H9 (cell line): ENCODE measurements at regions not wholly inside any gene's neighbourhood (a gene's known extent, or its start where the extent isn't known, plus 50 kb on each side); places are given as distances from the start of the nearest gene placed in this dataset.

Experiments used
- DNase-seq: peaks from one replicate; pipeline ENCODE4 v3.0.0-alpha.2; 2017
- H2AFZ ChIP-seq: one replicate; pipeline ENCODE4 v1.6.1; 2013; ENCODE audit warnings: mild to moderate bottlenecking, low read length, control low read depth, moderate library complexity
- H2AK5ac ChIP-seq: 2 replicates; pipeline ENCODE4 v1.6.1; 2013; ENCODE audit warnings: low read length, control low read depth, mixed read lengths; ENCODE audit not compliant: insufficient read length
- H2BK120ac ChIP-seq: one replicate; pipeline ENCODE4 v1.6.1; 2013; ENCODE audit warnings: low read depth, mild to moderate bottlenecking, low read length, control low read depth, inconsistent platforms; ENCODE audit not compliant: poor library complexity, severe bottlenecking
- H2BK12ac ChIP-seq: 2 replicates; pipeline ENCODE4 v1.6.1; 2013; ENCODE audit warnings: low read length, control low read depth, mixed read lengths, low read depth; ENCODE audit not compliant: insufficient read length
- H2BK15ac ChIP-seq: 2 replicates; pipeline ENCODE4 v1.6.1; 2013; ENCODE audit warnings: low read depth, low read length, control low read depth
- H2BK20ac ChIP-seq: one replicate; pipeline ENCODE4 v1.6.1; 2013; ENCODE audit warnings: low read depth, mild to moderate bottlenecking, low read length, control low read depth, inconsistent platforms; ENCODE audit not compliant: poor library complexity, severe bottlenecking
- H2BK5ac ChIP-seq: 2 replicates; pipeline ENCODE4 v1.6.1; 2013; ENCODE audit warnings: low read length, control low read depth, mixed read lengths; ENCODE audit not compliant: insufficient read length
- H3K14ac ChIP-seq: 2 replicates; pipeline ENCODE4 v1.6.1; 2013; ENCODE audit warnings: low read length, control low read depth; ENCODE audit not compliant: insufficient read depth
- H3K18ac ChIP-seq: 2 replicates; pipeline ENCODE4 v1.6.1; 2013; ENCODE audit warnings: low read depth, mild to moderate bottlenecking, mixed read lengths, low read length, control low read depth; ENCODE audit not compliant: insufficient read length
- H3K23ac ChIP-seq: 2 replicates; pipeline ENCODE4 v1.6.1; 2013; ENCODE audit warnings: low read length, control low read depth, mixed read lengths, low read depth; ENCODE audit not compliant: insufficient read length
- H3K23me2 ChIP-seq: 2 replicates; pipeline ENCODE4 v1.6.1; 2013; ENCODE audit warnings: low read depth, mild to moderate bottlenecking, mixed read lengths, low read length, control low read depth; ENCODE audit not compliant: insufficient read length, poor library complexity, severe bottlenecking
- H3K27ac ChIP-seq: 2 replicates; pipeline ENCODE4 v1.5.1; 2013; ENCODE audit warnings: low read length, control low read depth, mixed read lengths, low read depth; ENCODE audit not compliant: insufficient read length
- H3K27me3 ChIP-seq: 2 replicates; pipeline ENCODE4 v1.6.1; 2013; ENCODE audit warnings: low read length, control low read depth, inconsistent platforms; ENCODE audit not compliant: insufficient read depth
- H3K4ac ChIP-seq: 2 replicates; pipeline ENCODE4 v1.6.1; 2013; ENCODE audit warnings: low read depth, mild to moderate bottlenecking, control low read depth, inconsistent platforms, low read length, moderate library complexity
- H3K4me1 ChIP-seq: 2 replicates; pipeline ENCODE4 v1.6.1; 2013; ENCODE audit warnings: low read length, control low read depth, inconsistent platforms; ENCODE audit not compliant: insufficient read depth
- H3K4me2 ChIP-seq: 2 replicates; pipeline ENCODE4 v1.6.1; 2013; ENCODE audit warnings: low read length, control low read depth, mixed read lengths; ENCODE audit not compliant: insufficient read length, insufficient read depth
- H3K56ac ChIP-seq: 2 replicates; pipeline ENCODE4 v1.6.1; 2013; ENCODE audit warnings: low read depth, mild to moderate bottlenecking, mixed read lengths, low read length, control low read depth; ENCODE audit not compliant: insufficient read length
- H3K79me1 ChIP-seq: 2 replicates; pipeline ENCODE4 v1.6.1; 2013; ENCODE audit warnings: low read depth, mild to moderate bottlenecking, moderate library complexity, low read length, control low read depth, inconsistent platforms; ENCODE audit not compliant: insufficient read depth, poor library complexity, severe bottlenecking
- H3K79me2 ChIP-seq: 2 replicates; pipeline ENCODE4 v1.6.1; 2013; ENCODE audit warnings: low read length, control low read depth, inconsistent platforms; ENCODE audit not compliant: insufficient read depth
- H3K9ac ChIP-seq: 2 replicates; pipeline ENCODE4 v1.6.1; 2013; ENCODE audit warnings: low read length, control low read depth, mixed read lengths; ENCODE audit not compliant: insufficient read length; ENCODE audit errors: extremely low read depth
- H3K9me3 ChIP-seq: one replicate; pipeline ENCODE4 v1.6.1; 2013; ENCODE audit warnings: low read depth, low read length, inconsistent platforms; ENCODE audit not compliant: control insufficient read depth
- H3T11ph ChIP-seq: one replicate; pipeline ENCODE4 v1.6.1; 2013; ENCODE audit warnings: mild to moderate bottlenecking, low read length, control low read depth, inconsistent platforms
- H4K20me1 ChIP-seq: one replicate; pipeline ENCODE4 v1.6.1; 2013; ENCODE audit not compliant: control insufficient read depth, insufficient read length, insufficient read depth
- H4K5ac ChIP-seq: 2 replicates; pipeline ENCODE4 v1.6.1; 2013; ENCODE audit warnings: low read depth, mild to moderate bottlenecking, mixed read lengths, low read length, control low read depth; ENCODE audit not compliant: insufficient read length
- H4K8ac ChIP-seq: replicated peaks from 2 replicates; pipeline ENCODE4 v1.6.1; 2013; ENCODE audit warnings: low read length, control low read depth, mixed read lengths, low read depth; ENCODE audit not compliant: insufficient read length
- H4K91ac ChIP-seq: 2 replicates; pipeline ENCODE4 v1.6.1; 2013; ENCODE audit warnings: low read depth, mild to moderate bottlenecking, moderate library complexity, mixed read lengths, low read length, control low read depth; ENCODE audit not compliant: insufficient read length
- H3K27ac Mint-ChIP-seq, 3 experiments: 2 replicates in 2 of 3; 3 replicates in 1 of 3; pipeline ENCODE4 v1.8.0; 2020 to 2021; ENCODE audit warnings: mixed read lengths in 3 of 3, mild to moderate bottlenecking in 1 of 3, moderate library complexity in 1 of 3
- H3K27me3 Mint-ChIP-seq: 2 replicates; pipeline ENCODE4 v1.8.0; 2021; ENCODE audit warnings: low read depth, mild to moderate bottlenecking, moderate library complexity, mixed read lengths
- H3K36me3 Mint-ChIP-seq, 3 experiments: 2 replicates in 2 of 3; 3 replicates in 1 of 3; pipeline ENCODE4 v1.8.0; 2020 to 2021; ENCODE audit warnings: low read depth in 3 of 3, mixed read lengths in 3 of 3; ENCODE audit not compliant: insufficient read depth in 1 of 3
- H3K4me1 Mint-ChIP-seq, 2 experiments: 2 replicates each; pipeline ENCODE4 v1.8.0; 2020; ENCODE audit warnings: mixed read lengths in 2 of 2
- H3K4me3 Mint-ChIP-seq, 2 experiments: 2 replicates in 1 of 2; 3 replicates in 1 of 2; pipeline ENCODE4 v1.8.0; 2020 to 2021; ENCODE audit warnings: mild to moderate bottlenecking in 2 of 2, mixed read lengths in 2 of 2, moderate library complexity in 1 of 2
- H3K9me3 Mint-ChIP-seq, 2 experiments: 2 replicates in 1 of 2; 3 replicates in 1 of 2; pipeline ENCODE4 v1.8.0; 2020; ENCODE audit warnings: mild to moderate bottlenecking in 2 of 2, mixed read lengths in 2 of 2, moderate library complexity in 1 of 2
- WGBS: extraction: QIAGEN DNeasy Blood & Tissue Kit; methylation state at CpG from one replicate; pipeline ENCODE4 v1.1.7; 2013; ENCODE audit warnings: missing lambda C conversion rate, low lambda C conversion rate, mixed read lengths; ENCODE audit not compliant: insufficient read length; ENCODE audit errors: extremely low coverage; 5-methylcytosine and 5-hydroxymethylcytosine counted together
- TF ChIP-seq, protein P1 (sequence below): fragments of 200-600 bp; sonication (generic); conservative IDR thresholded peaks from 3 replicates; pipeline ENCODE4 v1.8.0; 2021; ENCODE audit warnings: antibody characterized with exemption, mild to moderate bottlenecking

DNA sequence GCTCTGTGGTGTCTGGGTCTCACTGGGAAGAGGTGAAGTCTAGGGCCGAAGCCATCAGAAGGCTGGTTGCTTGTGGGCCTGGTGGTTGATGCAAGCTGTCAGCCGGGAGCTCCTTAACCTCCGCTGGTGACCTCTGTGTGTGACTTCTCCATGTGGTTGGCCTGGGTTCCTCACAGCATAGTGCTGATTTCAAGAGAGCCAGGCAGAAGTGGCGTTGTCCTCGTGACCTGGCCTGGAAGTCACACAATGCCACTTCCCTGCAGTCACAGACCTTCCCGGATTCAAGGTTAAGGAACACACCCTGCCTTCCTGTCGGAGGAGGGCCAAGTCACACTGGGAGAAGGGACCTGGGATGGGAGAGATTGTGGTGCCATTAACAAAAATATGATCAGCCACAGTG lies 303.7 kb upstream of the HS6ST1 start:
- Histone ChIP-seq H3K18ac (no peak overlapping the region), H2BK12ac (no peak overlapping the region), H3K14ac (no peak overlapping the region), H3T11ph (no peak overlapping the region), H3K4ac (no peak overlapping the region), H3K23me2 (no peaks in the 10 kb centered on the region), H3K56ac (no peak overlapping the region), H2AK5ac (no peak overlapping the region), H3K4me1 (no peaks in the 10 kb centered on the region), H3K9ac (no peak overlapping the region), H2BK15ac (no peak overlapping the region), H2BK5ac (no peak overlapping the region), H4K91ac (no peak overlapping the region), H2BK120ac (no peak overlapping the region), H3K9me3 (peaks cover 5% of the 10 kb centered on the region), H3K27me3 (no peaks in the 10 kb centered on the region), H3K4me2 (no peak overlapping the region), H3K27ac (no peak overlapping the region), H3K79me1 (no peaks in the 10 kb centered on the region), H2BK20ac (no peak overlapping the region), H3K79me2 (no peaks in the 10 kb centered on the region), H4K5ac (no peak overlapping the region), H4K20me1 (no peaks in the 10 kb centered on the region), H3K23ac (no peak overlapping the region), H4K8ac (no peak overlapping the region), H2AFZ (no peak overlapping the region)
- Mint-ChIP-seq H3K27ac (peak overlapping the region in 1 of 3 experiments; percentile 60; a peak in 1 of 7 replicates), H3K27me3 (peaks cover 4% of the 10 kb centered on the region), H3K4me3 (no peak overlapping the region), H3K4me1 (peaks cover 16 to 20% of the 10 kb centered on the region in 2 experiments), H3K36me3 (peaks cover 4 to 11% (median 5%) of the 10 kb centered on the region in 3 experiments), H3K9me3 (peaks cover 11 to 14% of the 10 kb centered on the region in 2 experiments)
- TF ChIP-seq, protein P1, sequence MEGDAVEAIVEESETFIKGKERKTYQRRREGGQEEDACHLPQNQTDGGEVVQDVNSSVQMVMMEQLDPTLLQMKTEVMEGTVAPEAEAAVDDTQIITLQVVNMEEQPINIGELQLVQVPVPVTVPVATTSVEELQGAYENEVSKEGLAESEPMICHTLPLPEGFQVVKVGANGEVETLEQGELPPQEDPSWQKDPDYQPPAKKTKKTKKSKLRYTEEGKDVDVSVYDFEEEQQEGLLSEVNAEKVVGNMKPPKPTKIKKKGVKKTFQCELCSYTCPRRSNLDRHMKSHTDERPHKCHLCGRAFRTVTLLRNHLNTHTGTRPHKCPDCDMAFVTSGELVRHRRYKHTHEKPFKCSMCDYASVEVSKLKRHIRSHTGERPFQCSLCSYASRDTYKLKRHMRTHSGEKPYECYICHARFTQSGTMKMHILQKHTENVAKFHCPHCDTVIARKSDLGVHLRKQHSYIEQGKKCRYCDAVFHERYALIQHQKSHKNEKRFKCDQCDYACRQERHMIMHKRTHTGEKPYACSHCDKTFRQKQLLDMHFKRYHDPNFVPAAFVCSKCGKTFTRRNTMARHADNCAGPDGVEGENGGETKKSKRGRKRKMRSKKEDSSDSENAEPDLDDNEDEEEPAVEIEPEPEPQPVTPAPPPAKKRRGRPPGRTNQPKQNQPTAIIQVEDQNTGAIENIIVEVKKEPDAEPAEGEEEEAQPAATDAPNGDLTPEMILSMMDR: no peak
- WGBS: no CpG with 5 or more reads among the region's 7 CpGs
- no peak for DNase-seq
